MM.1S (cell line): ENCODE measurements at regions not wholly inside any gene's neighbourhood (a gene's known extent, or its start where the extent isn't known, plus 50 kb on each side); places are given as distances from the start of the nearest gene placed in this dataset.

Source experiments
- DNase-seq: peaks from one replicate; pipeline ENCODE4 v3.0.0-alpha.2; 2015
- H2AFZ ChIP-seq: fragments of 300-600 bp; sonication (generic); 2 replicates; pipeline ENCODE4 v1.6.0; 2016; ENCODE audit warnings: antibody characterized with exemption, low read length
- H3F3A ChIP-seq: fragments of 300-600 bp; sonication (generic); 2 replicates; pipeline ENCODE4 v1.6.1; 2016; ENCODE audit warnings: mild to moderate bottlenecking, antibody characterized with exemption, low read length, moderate library complexity, mixed read lengths; ENCODE audit not compliant: insufficient read depth
- H3K27ac ChIP-seq: fragments of 300-600 bp; sonication (generic); 2 replicates; pipeline ENCODE4 v1.5.1; 2016; ENCODE audit warnings: mild to moderate bottlenecking, low read length
- H3K27me3 ChIP-seq: fragments of 300-600 bp; sonication (generic); replicated peaks from 2 replicates; pipeline ENCODE4 v1.6.0; 2016; ENCODE audit warnings: low read length; ENCODE audit not compliant: insufficient read depth
- H3K36me3 ChIP-seq: fragments of 300-600 bp; sonication (generic); replicated peaks from 2 replicates; pipeline ENCODE4 v1.6.1; 2016; ENCODE audit warnings: mild to moderate bottlenecking, low read length, mixed read lengths; ENCODE audit not compliant: insufficient read depth
- H3K4me1 ChIP-seq: fragments of 300-600 bp; sonication (generic); 2 replicates; pipeline ENCODE4 v1.6.1; 2016; ENCODE audit warnings: low read length, mixed read lengths
- H3K4me2 ChIP-seq: fragments of 300-600 bp; sonication (generic); 2 replicates; pipeline ENCODE4 v1.6.0; 2016; ENCODE audit warnings: low read depth, low read length
- H3K4me3 ChIP-seq: fragments of 300-600 bp; sonication (generic); 2 replicates; pipeline ENCODE4 v1.5.1; 2016; ENCODE audit warnings: low read length, mixed read lengths
- H3K79me2 ChIP-seq: fragments of 300-600 bp; sonication (generic); 2 replicates; pipeline ENCODE4 v1.6.1; 2016; ENCODE audit warnings: mixed run types, low read length, mixed read lengths
- H3K9ac ChIP-seq: fragments of 300-600 bp; sonication (generic); 2 replicates; pipeline ENCODE4 v1.6.1; 2016; ENCODE audit warnings: low read length, mixed read lengths
- H3K9me2 ChIP-seq: fragments of 300-600 bp; sonication (generic); replicated peaks from 2 replicates; pipeline ENCODE4 v1.6.1; 2016; ENCODE audit warnings: mild to moderate bottlenecking, low read length, mixed read lengths; ENCODE audit not compliant: insufficient read depth
- H3K9me3 ChIP-seq: fragments of 300-600 bp; sonication (generic); replicated peaks from 2 replicates; pipeline ENCODE4 v1.6.1; 2016; ENCODE audit warnings: mild to moderate bottlenecking, low read length, mixed read lengths; ENCODE audit not compliant: insufficient read depth
- H4K20me1 ChIP-seq: fragments of 300-600 bp; sonication (generic); 2 replicates; pipeline ENCODE4 v1.6.1; 2016; ENCODE audit warnings: mild to moderate bottlenecking, low read length, moderate library complexity, mixed read lengths; ENCODE audit not compliant: insufficient read depth
- CTCF ChIP-seq: fragments of 300-600 bp; sonication (generic); IDR thresholded peaks from 2 replicates; pipeline ENCODE4 v1.5.1; 2016; ENCODE audit warnings: antibody characterized with exemption, low read length, mixed read lengths
- EZH2 ChIP-seq: fragments of 300-600 bp; sonication (generic); optimal IDR thresholded peaks from 2 replicates; pipeline ENCODE3; 2017; ENCODE audit warnings: low read depth, mild to moderate bottlenecking, antibody characterized with exemption, low read length, mixed read lengths
- EZH2phosphoT487 ChIP-seq: fragments of 300-600 bp; sonication (generic); IDR thresholded peaks from 2 replicates; pipeline ENCODE4 v1.6.1; 2018; ENCODE audit warnings: antibody characterized with exemption, low read length

GRCh38 chr12:107225635-107226034, 132.3 kb upstream of the CRY1 start:
- Histone ChIP-seq H3K4me1 (peaks cover 6% of the 10 kb centered on the region; the same call in 1 of the 2 replicates), H2AFZ (no peak overlapping the region), H4K20me1 (no peaks in the 10 kb centered on the region), H3K9me2 (no peaks in the 10 kb centered on the region), H3K4me3 (no peak overlapping the region), H3K9ac (no peak overlapping the region), H3K4me2 (no peak overlapping the region), H3K9me3 (no peaks in the 10 kb centered on the region), H3K79me2 (no peaks in the 10 kb centered on the region), H3K27ac (no peak overlapping the region), H3F3A (no peaks in the 10 kb centered on the region), H3K36me3 (no peaks in the 10 kb centered on the region), H3K27me3 (no peaks in the 10 kb centered on the region)
- DNase-seq, result no peak
- TF ChIP-seq CTCF (no peak), EZH2 (no peak), EZH2phosphoT487 (no peak)

- no peaks in the 10 kb centered on the region for H3F3A ChIP-seq
- H3K4me1 ChIP-seq, result peaks cover 6% of the 10 kb centered on the region; the same call in 1 of the 2 replicates
- H3K4me3 ChIP-seq, result no peak overlapping the region
- no peak overlapping the region for H3K27ac ChIP-seq
- H4K20me1 ChIP-seq, result no peaks in the 10 kb centered on the region
- H3K9ac ChIP-seq, result no peak overlapping the region
- H3K9me3 ChIP-seq, result no peaks in the 10 kb centered on the region
- TF ChIP-seq EZH2phosphoT487 (no peak), EZH2 (no peak), CTCF (no peak)
- DNase-seq, result no peak
- no peak overlapping the region for H3K4me2 ChIP-seq
- H3K27me3 ChIP-seq, result no peaks in the 10 kb centered on the region
- H3K9me2 ChIP-seq, result no peaks in the 10 kb centered on the region
- H3K36me3 ChIP-seq, result no peaks in the 10 kb centered on the region
- H2AFZ ChIP-seq, result no peak overlapping the region
- H3K79me2 ChIP-seq, result no peaks in the 10 kb centered on the region
Observed at GRCh38 chr12:107226126-107226525, 132.8 kb upstream of the CRY1 start.

GRCh38 chr12:107228076-107228475, 134.7 kb upstream of the CRY1 start:
- Histone ChIP-seq H3K4me3 (no peak overlapping the region), H3K9me2 (no peaks in the 10 kb centered on the region)
- TF ChIP-seq CTCF, result no peak
- no peak for TF ChIP-seq EZH2phosphoT487
- TF ChIP-seq EZH2, result no peak

More at GRCh38 chr12:107228076-107228475, 134.7 kb upstream of the CRY1 start:
- Histone ChIP-seq H3K36me3 (no peaks in the 10 kb centered on the region), H3K9ac (no peak overlapping the region), H3K27ac (no peak overlapping the region), H3K4me1 (peaks cover 6% of the 10 kb centered on the region; the same call in 1 of the 2 replicates), H3K79me2 (no peaks in the 10 kb centered on the region), H3K4me2 (no peak overlapping the region), H2AFZ (no peak overlapping the region), H3K27me3 (no peaks in the 10 kb centered on the region), H3K9me3 (no peaks in the 10 kb centered on the region), H3F3A (no peaks in the 10 kb centered on the region), H4K20me1 (no peaks in the 10 kb centered on the region)
- no peak for DNase-seq
